Astrocyte of the cerebellum (primary cell): ENCODE measurements at regions not wholly inside any gene's neighbourhood (a gene's known extent, or its start where the extent isn't known, plus 50 kb on each side); places are given as distances from the start of the nearest gene placed in this dataset.

Source experiments
- DNase-seq: peaks from one replicate; pipeline ENCODE4 v3.0.0-alpha.2; 2011; ENCODE audit warnings: low read depth
- H3K4me3 ChIP-seq: 2 replicates; pipeline ENCODE4 v1.5.1; 2011; ENCODE audit warnings: mild to moderate bottlenecking, low read depth, low read length, moderate library complexity
- CTCF ChIP-seq: IDR thresholded peaks from 2 replicates; pipeline ENCODE4 v1.5.1; 2012; ENCODE audit warnings: low read length, low read depth, moderate library complexity, mild to moderate bottlenecking; ENCODE audit errors: missing control alignments
- in situ Hi-C: cut with HindIII; loops from 2 replicates; pipeline ENCODE4 v1.10.0; 2017; ENCODE audit warnings: low sequenced_read_pairs

DNA sequence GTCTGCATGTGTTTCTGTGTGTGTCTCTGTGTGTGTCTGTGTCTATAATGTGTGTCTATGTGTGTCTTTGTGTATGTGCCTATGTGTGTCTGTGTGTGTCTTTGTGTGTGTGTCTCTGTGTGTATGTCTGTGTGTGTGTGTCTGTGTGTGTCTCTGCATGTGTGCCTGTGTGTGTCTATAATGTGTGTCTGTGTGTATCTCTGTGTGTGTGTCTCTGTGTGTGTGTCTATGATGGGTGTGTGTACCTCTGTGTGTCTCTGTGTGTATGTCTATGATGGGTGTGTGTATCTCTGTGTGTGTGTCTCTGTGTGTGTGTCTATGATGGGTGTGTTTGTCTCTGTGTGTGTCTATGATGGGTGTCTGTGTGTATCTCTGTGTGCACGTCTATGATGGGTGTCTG, 126.2 kb upstream of the GPC1 start:
- TF ChIP-seq CTCF: no peak
- DNase-seq: no peak
- in situ Hi-C loops: no loop called here
- H3K4me3 ChIP-seq: no peak overlapping the region

- in situ Hi-C loops: no loop called here
- no peak for TF ChIP-seq CTCF
- no peak for DNase-seq
- H3K4me3 ChIP-seq: no peak overlapping the region
These were observed 125.3 kb upstream of the GPC1 start for GRCh38 chr2:240310201-240310600.

DNA sequence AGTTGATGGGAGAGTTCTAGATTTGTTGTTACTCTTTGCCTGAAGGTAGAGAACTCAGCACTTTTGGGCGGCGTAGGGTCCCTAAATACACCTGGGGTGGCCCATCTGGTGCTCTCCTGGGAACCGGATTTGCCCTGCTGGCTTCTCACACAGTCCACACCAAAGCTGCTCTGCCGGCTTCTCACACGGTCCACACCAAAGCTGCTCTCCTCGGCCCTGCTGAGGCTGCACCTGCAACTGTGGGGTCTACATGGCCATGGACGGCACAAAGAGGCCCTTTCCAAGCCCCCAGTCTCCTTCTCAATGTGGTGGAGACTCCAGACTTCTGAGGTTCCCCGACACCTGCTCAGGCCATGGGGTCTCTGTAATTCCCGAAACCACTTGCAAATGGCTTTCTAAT, 124.8 kb upstream of the GPC1 start:
- DNase-seq: no peak
- no peak overlapping the region for H3K4me3 ChIP-seq
- in situ Hi-C loops: no loop called here
- no peak for TF ChIP-seq CTCF

- in situ Hi-C loops: no loop called here
- no peak for TF ChIP-seq CTCF
- H3K4me3 ChIP-seq: no peak overlapping the region
- DNase-seq: no peak
These were observed 123.6 kb upstream of the GPC1 start for GRCh38 chr2:240311821-240312220.

GRCh38 chr2:240319221-240319854, 116.1 kb upstream of the GPC1 start:
- in situ Hi-C loops: no loop called here
- H3K4me3 ChIP-seq: no peak overlapping the region
- DNase-seq: no peak

DNA sequence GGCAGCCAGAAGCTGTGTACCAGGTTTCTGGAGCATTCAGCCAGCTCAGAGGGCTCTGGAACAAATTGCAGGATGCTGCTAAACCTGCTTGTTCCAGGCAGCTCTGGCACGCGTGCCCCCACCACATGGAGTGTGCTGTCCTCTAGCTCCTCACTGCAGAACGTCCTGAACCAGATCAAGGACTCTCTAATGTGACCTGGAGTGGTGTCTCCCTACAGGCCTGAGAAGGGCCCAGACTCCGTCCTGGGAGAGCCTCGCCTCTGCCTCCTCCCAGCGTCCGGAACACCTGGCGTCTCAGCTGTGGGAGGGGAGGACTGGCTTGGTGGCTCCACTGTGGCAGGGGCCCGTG, 115.6 kb upstream of the GPC1 start:
- in situ Hi-C loops: no loop called here
- DNase-seq: no peak
- no peak for TF ChIP-seq CTCF
- H3K4me3 ChIP-seq: no peak overlapping the region

More at GRCh38 chr2:240319221-240319854, 116.1 kb upstream of the GPC1 start:
- TF ChIP-seq CTCF: no peak
